Activated T-helper 1 cell treated with Interleukin-2 at 50 U/mL for 16 hours (primary cell): ENCODE measurements at regions not wholly inside any gene's neighbourhood (a gene's known extent, or its start where the extent isn't known, plus 50 kb on each side); places are given as distances from the start of the nearest gene placed in this dataset.
A peak's percentile ranks its signal among the peaks of the same experiment; 100 is the strongest.
"Not testable (repeated sequence)": the region's sequence is repeated elsewhere in the genome, so short reads cannot be mapped to it uniquely, and the experiment has no call there.

ENCODE experiments used
- DNase-seq: peaks from one replicate; pipeline ENCODE4 v3.0.0-alpha.2; 2020; ENCODE audit warnings: low read depth

DNA sequence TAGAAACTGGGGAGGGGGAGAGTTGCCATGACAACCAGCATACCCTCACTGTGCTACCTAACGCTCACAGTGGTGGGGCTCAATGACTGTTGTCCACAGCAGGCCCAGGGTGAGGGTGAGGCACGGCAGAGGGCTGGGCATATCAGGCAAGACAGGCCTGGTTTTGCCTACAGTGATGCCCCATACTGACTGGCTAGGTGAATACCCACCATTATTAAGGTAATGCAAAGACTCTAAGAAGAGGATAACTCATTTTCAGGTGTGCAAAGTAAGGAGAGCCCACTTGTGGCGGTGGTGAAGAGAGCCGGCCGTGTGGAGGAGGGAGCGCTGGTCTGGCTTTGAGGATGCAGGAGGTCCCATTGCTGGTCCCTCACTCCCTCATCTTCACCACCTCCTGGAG is 422.3 kb downstream of the FUT8 start:
- DNase-seq = no peak

DNA sequence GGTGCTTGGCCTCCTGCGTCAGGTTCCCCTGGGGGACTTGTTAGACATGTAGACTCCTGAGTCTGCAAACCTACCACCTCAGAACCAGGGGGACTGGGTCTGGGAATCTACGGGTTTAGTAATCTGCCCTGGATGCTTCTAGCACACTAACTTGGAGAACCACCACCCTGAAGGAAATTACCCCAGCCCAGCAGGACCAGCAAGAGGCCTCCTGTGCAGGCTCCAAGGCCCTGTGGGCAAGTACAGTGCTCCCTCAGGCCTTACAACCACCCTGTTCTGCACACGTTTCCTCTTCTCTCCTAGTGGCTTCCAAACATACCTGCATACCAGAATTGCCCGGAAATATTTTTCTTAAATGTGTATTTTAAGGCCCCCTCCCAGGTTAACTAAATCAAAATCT is 423.0 kb downstream of the FUT8 start:
- no peak for DNase-seq

DNA sequence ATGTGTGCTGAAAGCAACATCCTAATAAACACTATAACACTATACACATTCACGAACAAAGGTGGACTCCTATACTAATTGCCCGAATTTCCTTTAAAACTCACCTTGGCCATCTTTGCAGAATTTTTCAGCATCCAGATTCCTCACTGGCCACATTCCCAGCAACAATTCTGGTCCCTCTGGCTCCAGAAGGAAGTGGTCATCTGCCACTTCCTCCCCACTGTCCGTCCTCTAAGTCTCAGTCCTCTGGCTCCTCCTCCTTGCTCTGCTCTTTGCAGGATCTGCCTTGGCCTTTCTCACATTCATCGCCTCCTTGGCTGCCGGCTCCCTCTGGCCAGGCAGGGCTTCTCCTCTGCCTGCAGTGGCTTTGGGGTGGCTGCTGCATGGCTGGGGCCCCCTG is 426.0 kb downstream of the FUT8 start:
- DNase-seq = no peak

DNA sequence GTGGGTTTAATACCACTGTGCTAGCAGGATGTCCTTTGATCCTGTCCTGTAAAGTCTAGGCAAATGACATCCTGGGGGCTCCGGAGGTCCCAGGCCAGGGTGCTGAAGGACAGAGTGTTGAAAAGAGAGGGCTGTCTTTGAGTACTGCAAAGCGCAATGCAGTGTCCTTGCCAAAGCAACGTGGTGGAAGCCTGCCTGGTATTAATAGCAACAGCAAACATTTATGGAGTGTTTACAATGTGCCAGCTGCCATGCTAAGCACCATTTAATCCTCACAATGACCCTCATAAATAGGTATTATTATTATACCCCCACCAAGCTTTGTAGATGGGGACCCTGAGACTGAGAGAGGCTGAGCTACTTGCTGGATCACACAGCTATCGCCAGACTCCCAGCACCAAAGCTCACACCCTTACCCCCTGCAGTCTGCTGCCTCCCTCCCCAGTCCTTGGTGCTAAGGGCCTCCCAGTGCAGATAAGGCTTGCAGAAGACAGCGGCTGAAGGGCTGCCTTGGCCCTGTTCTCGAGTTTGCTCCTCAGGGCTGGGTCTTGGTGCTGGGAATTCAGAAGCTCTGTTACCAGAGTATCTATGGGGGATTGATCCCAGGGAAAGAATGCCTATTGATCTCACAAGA is 427.7 kb downstream of the FUT8 start:
- DNase-seq = no peak

DNA sequence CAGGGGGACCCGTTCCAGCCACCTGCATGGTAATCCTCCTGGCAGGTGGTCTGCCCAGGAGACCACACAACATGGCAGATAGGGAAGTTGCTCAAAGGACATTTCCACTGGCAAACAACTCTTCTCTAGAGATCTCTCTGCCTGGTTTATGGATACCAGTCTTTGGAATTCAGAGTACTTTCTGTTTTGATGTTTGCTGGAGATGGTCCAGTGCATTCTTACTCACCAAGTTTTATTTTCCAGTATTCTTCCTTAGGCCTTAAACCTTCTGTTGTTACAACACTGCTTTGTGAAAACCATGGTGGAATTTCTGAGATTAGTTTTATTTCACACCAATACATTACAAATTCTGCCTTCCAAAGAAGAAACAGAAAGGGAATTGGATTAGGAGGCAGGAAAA is 428.3 kb downstream of the FUT8 start:
- DNase-seq = no peak

DNA sequence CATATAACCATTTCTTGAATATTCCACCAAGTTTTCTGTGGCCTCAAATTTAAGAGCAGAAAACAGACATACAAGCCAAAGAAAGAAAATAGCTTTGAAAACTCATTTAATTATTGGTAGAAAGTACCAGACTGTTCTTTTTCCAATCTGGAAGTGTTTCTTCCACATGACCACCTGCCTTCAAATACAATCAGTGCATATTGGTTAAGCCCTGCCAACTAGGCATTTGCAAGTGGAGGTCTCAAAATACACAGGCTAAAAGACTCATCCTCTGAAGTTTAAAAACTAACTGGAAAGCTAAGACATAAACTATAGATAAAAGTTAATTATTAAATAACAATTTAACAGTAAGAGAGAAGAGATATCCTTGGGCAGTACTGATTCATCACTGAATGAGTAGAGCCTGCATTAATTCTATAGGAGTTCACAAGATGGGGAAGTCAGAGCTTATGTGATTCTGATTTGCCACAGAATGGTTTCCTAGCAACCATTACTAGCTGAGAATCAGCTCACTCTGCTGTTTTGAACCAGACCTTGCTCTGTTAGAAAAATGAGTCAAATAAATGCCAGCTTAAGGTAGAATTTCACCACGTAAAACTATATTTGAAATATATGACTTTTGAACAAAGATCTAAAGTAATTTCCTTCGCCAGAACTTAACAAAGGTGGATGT is 433.8 kb downstream of the FUT8 start:
- no peak for DNase-seq

DNA sequence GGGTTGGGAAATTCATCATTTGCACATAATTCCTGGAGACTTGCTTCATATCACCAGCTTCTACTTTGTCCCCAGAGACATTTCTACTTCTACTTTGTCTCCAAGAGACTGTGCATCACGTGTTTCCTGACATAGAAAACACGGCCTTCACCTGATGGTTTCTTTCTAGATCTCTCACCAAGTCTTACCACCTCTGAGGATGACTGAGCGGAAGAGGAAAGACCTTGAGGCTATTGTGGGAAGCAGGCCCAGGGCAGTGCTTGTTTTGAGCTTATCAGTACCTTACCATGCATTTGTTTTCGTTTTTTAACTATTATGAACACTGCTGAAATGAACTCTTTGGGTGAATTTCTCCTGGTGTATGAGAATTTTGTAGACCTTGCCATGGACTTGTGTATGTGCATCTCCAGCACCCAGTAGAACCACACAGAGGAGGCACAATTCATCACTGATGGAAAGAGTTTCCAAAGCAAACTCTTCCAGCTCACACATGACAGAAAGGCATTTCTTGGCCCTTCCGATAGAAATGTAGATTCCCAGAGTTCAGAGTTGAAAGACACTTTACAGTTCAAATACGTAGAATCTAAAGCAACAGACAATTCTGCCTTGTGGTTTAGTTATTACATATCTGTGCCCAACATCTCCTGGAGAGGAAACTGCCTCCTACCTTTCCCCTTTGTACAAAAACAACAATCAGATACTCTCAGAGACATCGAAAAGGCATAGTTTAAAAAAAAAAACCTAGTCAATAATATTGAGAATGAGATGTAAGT is 434.7 kb downstream of the FUT8 start:
- peak; percentile 50 for DNase-seq

DNA sequence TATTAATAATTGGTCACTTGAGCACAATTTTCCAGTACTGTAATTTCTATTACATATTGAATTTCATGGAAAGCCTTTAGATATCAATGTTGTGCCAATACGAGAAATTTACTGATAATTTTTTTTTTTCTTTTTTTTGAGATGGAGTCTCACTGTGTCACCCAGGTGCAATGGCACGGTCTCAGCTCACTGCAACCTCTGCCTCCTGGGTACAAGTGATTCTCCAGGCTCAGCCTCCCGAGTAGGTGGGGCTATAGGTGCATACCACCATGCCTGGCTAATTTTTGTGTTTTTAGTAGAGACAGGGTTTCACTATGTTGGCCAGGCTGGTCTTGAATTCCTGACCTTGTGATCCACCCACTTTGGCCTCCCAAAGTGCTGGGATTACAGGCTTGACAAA is 435.4 kb downstream of the FUT8 start:
- not testable (repeated sequence) for DNase-seq

DNA sequence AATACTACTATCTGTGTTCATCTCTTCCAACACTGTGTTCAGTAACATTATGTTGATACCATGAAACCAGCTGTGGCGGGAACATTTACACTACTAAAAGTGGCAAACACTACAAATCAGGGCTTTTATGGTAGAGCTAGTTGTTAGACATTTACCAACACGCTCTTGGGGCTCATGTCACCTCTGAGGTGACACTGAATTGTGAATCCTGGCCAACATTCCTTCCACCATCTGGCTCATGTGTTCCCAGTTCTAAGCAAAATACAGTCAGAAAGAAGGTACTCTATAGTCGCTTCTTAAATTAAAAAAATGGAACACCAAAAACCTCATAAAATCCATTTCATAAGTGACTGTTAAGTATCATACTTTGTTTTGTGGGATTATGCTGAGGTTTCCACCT is 436.6 kb downstream of the FUT8 start:
- no peak for DNase-seq

DNA sequence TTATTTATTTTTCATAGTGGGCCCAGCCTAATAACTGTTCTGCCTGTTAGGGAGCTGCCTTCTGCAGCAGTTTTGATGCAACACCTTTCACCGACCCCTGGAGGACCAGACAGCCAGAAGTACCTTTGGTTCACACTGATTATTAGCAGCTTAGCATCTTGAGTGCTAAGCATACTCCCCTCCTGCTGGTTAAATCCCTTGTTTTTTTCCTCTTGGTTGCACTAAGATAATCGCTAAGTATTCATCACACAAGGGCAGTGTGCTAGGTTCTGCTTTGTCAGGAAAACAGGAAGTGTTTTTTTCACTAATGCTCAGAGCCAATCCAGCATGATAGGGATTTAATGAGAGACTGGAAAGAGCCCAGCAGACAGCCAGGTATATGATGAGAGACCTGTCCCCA is 437.0 kb downstream of the FUT8 start:
- DNase-seq = no peak

DNA sequence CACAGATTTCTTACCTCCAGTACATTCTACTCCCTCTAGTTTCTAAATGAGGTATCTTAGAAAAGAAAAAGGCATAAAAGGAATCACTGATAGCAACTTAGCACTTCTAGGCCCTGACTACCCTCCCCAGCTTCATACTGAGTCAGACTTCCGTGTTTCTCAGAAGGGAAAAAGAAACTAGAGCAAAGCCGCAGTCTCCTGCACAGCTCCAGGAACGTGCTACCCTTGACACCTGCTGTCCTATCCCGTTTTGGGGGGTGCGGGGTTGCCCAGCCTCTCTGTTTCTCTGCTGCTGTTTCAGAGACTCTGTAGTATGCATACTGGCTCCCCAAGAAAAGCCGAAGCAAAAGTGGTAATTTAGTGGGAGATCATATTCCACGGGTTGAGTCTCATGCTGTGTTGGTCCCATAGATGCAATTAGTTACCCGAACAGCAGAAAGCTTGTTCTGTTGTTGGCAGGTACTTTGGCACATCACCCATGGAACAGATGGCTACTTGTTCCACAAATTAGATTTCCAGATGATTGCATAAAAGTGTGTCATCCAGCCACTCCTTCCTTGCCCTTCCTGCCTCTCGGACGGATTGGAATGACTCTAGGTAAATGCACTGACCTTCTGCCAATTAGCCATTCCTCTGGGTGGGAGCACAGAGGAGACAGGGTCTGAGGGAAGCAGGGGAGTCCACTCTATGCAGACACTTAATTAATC is 438.1 kb downstream of the FUT8 start:
- peak; percentile 56 for DNase-seq

DNA sequence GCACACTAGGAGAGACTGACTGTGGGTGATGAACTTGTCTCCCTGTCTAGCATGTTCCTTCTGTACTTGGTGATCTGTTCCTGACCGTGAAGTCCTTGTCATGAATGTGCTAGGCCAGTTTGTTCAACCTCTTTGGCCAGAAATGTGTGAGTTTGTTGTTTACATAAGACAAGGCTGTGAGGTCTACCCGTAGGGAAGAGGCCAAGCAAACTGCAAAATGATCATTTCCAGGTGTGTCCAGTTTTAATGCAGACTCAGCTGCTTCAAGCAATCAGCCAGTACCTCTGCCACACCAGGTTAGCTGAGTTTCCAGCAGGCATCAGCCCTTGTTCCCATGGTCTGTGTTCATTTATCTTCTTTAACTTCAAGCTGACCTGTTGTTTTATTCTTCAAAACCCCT is 440.2 kb downstream of the FUT8 start:
- no peak for DNase-seq

DNA sequence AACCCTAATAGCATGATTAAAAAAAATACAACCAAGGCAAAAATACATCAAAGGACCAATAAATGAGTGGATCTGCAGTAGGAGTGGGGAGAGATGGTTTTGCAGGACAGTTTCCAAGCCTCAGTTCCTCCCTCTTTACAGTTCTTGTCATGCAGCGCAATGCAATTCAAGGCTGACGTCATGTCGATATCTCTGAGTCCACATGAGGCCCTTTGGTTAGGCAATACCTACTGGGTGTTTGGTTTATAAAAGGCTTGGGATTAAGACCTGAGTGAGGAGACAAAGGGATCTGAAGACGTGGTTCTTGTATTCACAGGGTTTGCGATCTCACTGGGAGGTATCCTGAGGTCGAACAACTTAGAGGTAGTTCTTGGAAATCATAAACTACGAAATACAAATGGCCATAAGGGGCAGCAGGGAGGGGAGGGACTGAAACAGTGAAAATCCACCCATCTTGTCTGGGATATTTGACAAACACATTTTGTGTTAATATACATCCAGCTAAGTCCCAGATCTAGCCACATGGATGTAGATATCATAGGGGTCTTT is 441.0 kb downstream of the FUT8 start:
- no peak for DNase-seq

DNA sequence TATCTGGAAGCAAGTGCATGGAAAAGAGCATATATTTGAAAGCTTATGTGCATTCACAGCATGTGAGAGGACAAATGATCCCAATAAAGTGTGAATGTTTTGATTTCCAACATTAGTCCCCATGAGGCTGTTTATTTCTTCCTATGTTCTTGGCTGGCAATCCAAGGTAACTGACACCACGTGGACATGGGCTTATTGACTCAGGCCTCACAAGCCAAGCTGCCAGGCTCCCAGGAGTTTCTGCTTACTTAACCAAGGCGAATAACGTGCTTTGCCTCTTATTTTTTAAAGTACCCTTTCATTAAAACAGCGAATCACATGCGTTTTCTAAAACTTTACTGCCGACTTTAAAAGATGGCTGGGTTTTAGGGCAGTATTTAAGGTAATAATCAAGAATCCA is 441.7 kb downstream of the FUT8 start:
- DNase-seq = no peak

DNA sequence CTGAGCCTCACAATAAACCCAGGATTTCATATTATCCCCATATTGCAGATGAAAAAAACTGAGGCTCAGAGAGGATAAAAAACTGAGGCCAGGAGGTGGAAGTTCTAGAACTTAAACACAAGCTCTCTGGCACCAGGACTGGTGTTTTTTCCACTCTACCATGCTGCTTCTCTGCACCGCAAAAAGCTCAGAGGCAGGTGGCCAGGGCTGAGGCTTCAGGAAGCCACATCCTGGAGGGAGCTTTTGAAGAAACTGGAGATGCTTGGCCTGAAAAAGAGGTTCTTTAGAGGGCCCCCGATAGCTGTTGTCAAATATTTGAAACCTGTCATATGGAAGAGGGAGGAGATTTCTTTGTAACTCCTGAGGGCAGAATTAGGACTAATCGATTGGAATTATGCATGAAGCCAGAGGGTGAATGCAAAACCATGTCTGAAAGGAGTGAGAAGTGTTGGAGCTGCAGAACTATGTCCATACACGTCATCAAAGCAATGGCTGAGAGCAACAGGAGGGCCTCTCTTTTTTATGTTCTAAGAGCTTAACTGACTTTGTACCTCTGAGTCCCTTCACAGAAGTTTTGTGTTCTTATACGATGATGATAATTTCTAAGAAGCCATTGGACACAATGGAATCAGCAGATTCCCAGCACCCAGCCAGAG is 448.6 kb downstream of the FUT8 start:
- no peak for DNase-seq

DNA sequence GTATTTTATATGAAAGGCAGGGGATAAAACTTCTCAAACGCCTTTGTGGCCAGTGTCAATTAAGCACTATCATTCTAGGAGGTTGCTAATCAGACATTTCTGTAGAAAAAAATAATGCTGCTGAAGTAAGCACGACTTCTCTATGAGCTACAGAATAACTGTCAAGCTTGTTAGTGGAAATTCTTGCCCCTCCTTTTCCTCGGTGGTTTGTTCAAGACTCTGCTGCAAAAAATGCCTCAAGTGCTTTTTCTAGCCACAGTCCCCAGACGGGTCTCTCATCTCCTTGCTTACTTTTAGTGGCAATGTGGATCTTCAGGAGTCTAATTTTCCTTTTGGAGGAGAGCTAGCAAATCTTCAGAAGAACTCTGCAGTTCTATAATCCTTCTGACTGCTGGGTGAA is 452.0 kb downstream of the FUT8 start:
- DNase-seq = no peak

DNA sequence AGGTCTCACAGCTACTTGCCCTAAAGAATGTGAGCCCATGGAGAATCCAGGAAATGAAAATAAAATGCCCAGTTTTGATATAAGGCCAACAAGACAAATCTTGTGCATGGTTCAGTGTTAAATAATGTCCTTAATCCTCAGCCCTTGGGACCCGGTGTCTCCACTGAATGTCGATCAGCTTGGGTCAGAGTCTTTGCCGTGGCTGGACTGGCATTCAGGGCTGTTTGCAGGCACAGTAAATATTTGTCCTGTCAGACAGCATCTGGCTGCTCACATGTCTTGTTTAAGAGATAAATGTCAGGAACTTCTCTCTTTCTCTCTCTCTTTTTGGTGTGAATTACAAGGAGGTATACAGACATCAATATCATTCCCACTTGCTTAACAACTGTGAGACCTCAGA is 452.5 kb downstream of the FUT8 start:
- DNase-seq = no peak

DNA sequence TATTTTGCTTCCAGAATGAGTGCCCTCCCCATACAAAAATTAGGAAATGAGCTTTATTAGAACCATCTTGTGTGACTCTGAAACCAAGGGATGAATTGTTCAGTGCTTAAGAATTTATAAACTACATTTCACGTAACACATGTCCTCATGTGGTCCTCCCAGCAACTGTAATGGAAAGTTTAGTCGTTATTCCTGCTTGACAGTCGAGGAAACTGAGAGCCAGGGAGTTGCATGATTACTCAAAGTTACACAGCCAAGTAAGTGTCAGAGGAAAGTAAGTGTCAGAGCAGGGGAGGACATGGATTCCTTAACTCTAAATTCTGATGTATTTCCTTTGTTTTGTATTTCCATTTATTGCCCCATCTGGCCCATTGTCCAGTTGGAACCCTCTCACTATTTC is 453.9 kb downstream of the FUT8 start:
- DNase-seq = no peak

DNA sequence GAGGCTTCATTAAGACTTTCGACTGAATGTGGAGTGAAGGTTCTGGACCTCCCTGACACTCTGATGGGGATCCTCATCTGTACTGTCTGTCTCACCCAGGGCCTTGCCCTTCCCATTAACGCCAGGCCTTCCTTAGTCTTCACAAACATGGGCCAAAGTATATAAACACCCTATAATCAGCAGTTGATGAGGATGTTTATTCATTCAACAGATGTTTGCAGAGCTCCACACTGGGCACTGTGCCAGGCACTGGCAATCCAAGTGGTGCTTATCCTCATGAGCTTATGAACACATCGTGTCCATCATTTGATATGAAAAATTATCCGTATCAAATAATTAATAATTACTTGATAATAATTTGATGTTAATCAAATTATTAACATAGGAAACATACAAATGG is 454.4 kb downstream of the FUT8 start:
- no peak for DNase-seq

DNA sequence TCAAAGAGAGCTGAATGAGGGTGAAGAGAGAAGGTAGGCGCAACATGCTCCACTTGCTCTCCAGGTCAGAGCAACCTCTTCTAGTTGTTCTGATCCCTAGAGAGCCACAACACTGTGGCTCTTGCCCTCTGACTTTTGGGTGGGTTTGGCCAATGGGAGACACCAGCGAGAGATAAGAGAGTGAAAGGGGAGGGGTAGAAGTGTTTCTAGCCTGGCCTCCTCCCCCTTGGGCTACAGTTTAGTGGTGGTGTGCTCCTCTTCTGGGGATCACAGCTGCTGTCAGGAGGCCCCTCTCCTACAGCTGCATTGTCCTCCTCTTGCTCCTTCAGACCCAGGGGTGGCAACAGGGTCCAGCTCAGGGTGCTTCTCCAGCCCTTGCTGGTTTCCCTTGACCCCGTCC is 454.8 kb downstream of the FUT8 start:
- DNase-seq = no peak

DNA sequence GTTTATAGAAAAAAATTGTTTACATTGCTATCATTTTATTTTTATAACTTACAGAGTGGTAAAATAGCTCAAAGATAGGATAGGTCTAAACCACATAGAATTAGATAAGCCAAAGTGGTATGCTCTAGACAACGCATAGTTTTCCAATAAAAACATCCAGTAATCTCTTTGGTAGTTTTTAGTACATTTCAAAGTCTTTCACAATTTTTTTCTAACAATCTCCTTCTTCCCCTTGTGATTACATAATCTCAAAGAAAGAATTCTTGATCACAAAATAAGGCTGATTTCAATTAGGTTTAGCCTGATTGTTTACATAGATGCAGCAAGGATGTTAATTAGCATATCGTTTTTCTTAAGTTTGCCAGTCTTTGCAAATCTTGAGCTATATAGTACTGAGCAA is 460.0 kb downstream of the FUT8 start:
- no peak for DNase-seq

DNA sequence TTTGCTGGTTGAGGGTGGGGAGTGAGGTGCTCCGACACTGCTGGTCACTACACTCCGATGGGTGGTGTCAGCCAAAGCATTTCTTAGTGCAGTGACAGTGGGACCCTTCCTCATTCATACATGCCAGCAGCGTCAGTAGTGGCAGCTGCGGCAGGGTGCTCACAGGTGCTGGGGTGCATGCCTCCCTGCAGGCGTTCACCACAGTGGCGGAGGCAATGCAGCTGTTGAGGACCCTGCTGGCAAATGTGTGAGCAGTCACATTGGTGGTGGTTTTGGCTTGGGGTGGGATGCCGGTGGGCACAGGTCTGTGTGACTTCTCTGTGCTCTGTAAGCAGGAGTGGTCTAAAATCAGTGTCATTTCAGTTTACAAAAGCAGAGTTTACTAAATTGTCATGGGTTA is 464.6 kb downstream of the FUT8 start:
- DNase-seq = no peak
